Parathyroid adenoma (tissue), 2 donors: ENCODE measurements at regions not wholly inside any gene's neighbourhood (a gene's known extent, or its start where the extent isn't known, plus 50 kb on each side); places are given as distances from the start of the nearest gene placed in this dataset.

Experiments
- H2AFZ ChIP-seq: fragments of 300-600 bp; sonication (generic); one replicate; pipeline ENCODE4 v1.7.0; 2017; ENCODE audit warnings: antibody characterized with exemption, mild to moderate bottlenecking
- H3K27ac ChIP-seq: fragments of 300-600 bp; sonication (generic); one replicate; pipeline ENCODE4 v1.7.0; 2017
- H3K27me3 ChIP-seq: fragments of 300-600 bp; sonication (generic); one replicate; pipeline ENCODE4 v1.7.0; 2017; ENCODE audit warnings: low read length; ENCODE audit not compliant: control insufficient read depth, insufficient read depth
- H3K36me3 ChIP-seq: fragments of 300-600 bp; sonication (generic); one replicate; pipeline ENCODE4 v1.7.0; 2017; ENCODE audit warnings: low read length; ENCODE audit not compliant: control insufficient read depth, insufficient read depth
- H3K4me1 ChIP-seq: fragments of 300-600 bp; sonication (generic); one replicate; pipeline ENCODE4 v1.7.0; 2017; ENCODE audit warnings: control low read depth
- H3K4me2 ChIP-seq: fragments of 300-600 bp; sonication (generic); one replicate; pipeline ENCODE4 v1.7.0; 2017; ENCODE audit warnings: low read length
- H3K4me3 ChIP-seq: fragments of 300-600 bp; sonication (generic); one replicate; pipeline ENCODE4 v1.7.0; 2017; ENCODE audit warnings: low read depth, low read length
- H3K79me2 ChIP-seq: fragments of 300-600 bp; sonication (generic); one replicate; pipeline ENCODE4 v1.7.0; 2017; ENCODE audit warnings: control low read depth
- H3K9ac ChIP-seq: fragments of 300-600 bp; sonication (generic); one replicate; pipeline ENCODE4 v1.7.0; 2017; ENCODE audit warnings: mild to moderate bottlenecking
- H3K9me3 ChIP-seq: fragments of 300-600 bp; sonication (generic); one replicate; pipeline ENCODE4 v1.7.0; 2017; ENCODE audit warnings: low read length; ENCODE audit not compliant: control insufficient read depth
- CTCF ChIP-seq: fragments of 300-600 bp; sonication (generic); IDR thresholded peaks from one replicate; pipeline ENCODE4 v1.7.0; 2017; ENCODE audit warnings: antibody characterized with exemption, mild to moderate bottlenecking
- donor health status: primary hyperparathyroidism.

GRCh38 chr5:143913008-143913752, 101.2 kb downstream of the HMHB1 start:
- H3K4me2 ChIP-seq: no peak overlapping the region
- no peaks in the 10 kb centered on the region for H3K36me3 ChIP-seq
- H3K4me3 ChIP-seq: no peak overlapping the region
- no peak for TF ChIP-seq CTCF
- H3K4me1 ChIP-seq: no peaks in the 10 kb centered on the region
- H3K27ac ChIP-seq: no peak overlapping the region
- no peak overlapping the region for H3K9ac ChIP-seq
- H3K27me3 ChIP-seq: no peaks in the 10 kb centered on the region
- H3K9me3 ChIP-seq: no peaks in the 10 kb centered on the region
- no peaks in the 10 kb centered on the region for H3K79me2 ChIP-seq
- no peak overlapping the region for H2AFZ ChIP-seq

GRCh38 chr5:143914756-143915155, 102.8 kb downstream of the HMHB1 start:
- H3K27me3 ChIP-seq: no peaks in the 10 kb centered on the region
- no peaks in the 10 kb centered on the region for H3K9me3 ChIP-seq
- H3K79me2 ChIP-seq: no peaks in the 10 kb centered on the region
- H3K9ac ChIP-seq: no peak overlapping the region
- no peak overlapping the region for H3K4me2 ChIP-seq
- no peaks in the 10 kb centered on the region for H3K36me3 ChIP-seq
- H3K4me1 ChIP-seq: no peaks in the 10 kb centered on the region
- TF ChIP-seq CTCF: no peak
- H3K4me3 ChIP-seq: no peak overlapping the region
- no peak overlapping the region for H2AFZ ChIP-seq
- H3K27ac ChIP-seq: no peak overlapping the region

GRCh38 chr5:143916451-143916850, 104.5 kb downstream of the HMHB1 start:
- Histone ChIP-seq H3K4me2 (no peak overlapping the region), H3K27ac (no peak overlapping the region), H3K9me3 (no peaks in the 10 kb centered on the region), H3K27me3 (no peaks in the 10 kb centered on the region), H3K9ac (no peak overlapping the region), H3K79me2 (no peaks in the 10 kb centered on the region), H2AFZ (no peak overlapping the region), H3K4me3 (no peak overlapping the region), H3K36me3 (no peaks in the 10 kb centered on the region), H3K4me1 (no peaks in the 10 kb centered on the region)
- no peak for TF ChIP-seq CTCF

GRCh38 chr5:143918961-143919360, 107.0 kb downstream of the HMHB1 start:
- no peaks in the 10 kb centered on the region for H3K9me3 ChIP-seq
- H3K27ac ChIP-seq: no peak overlapping the region
- H3K36me3 ChIP-seq: no peaks in the 10 kb centered on the region
- no peak overlapping the region for H3K9ac ChIP-seq
- no peak for TF ChIP-seq CTCF
- H3K79me2 ChIP-seq: no peaks in the 10 kb centered on the region
- H3K27me3 ChIP-seq: no peaks in the 10 kb centered on the region
- H3K4me1 ChIP-seq: no peaks in the 10 kb centered on the region
- H3K4me2 ChIP-seq: no peak overlapping the region
- H3K4me3 ChIP-seq: no peak overlapping the region
- no peak overlapping the region for H2AFZ ChIP-seq

GRCh38 chr5:143920772-143921171, 108.8 kb downstream of the HMHB1 start:
- no peaks in the 10 kb centered on the region for H3K4me1 ChIP-seq
- no peak overlapping the region for H3K9ac ChIP-seq
- no peaks in the 10 kb centered on the region for H3K79me2 ChIP-seq
- H3K36me3 ChIP-seq: no peaks in the 10 kb centered on the region
- H2AFZ ChIP-seq: no peak overlapping the region
- TF ChIP-seq CTCF: no peak
- H3K4me2 ChIP-seq: no peak overlapping the region
- H3K9me3 ChIP-seq: no peaks in the 10 kb centered on the region
- H3K27ac ChIP-seq: no peak overlapping the region
- H3K4me3 ChIP-seq: no peak overlapping the region
- no peaks in the 10 kb centered on the region for H3K27me3 ChIP-seq
